ENCODE measurements at regions not wholly inside any gene's neighbourhood (a gene's known extent, or its start where the extent isn't known, plus 50 kb on each side); places are given as distances from the start of the nearest gene placed in this dataset.
"Not testable (repeated sequence)": the region's sequence is repeated elsewhere in the genome, so short reads cannot be mapped to it uniquely, and the experiment has no call there.

- H3K9ac ChIP-seq; H3K4me3 ChIP-seq (IDR thresholded peaks at IDR 0.05; ENCODE audit: insufficient read depth, low read depth, low read length); H3K36me3 ChIP-seq (ENCODE audit: insufficient read depth); H3K79me2 ChIP-seq (ENCODE audit: insufficient read depth, low read depth); H3K27ac ChIP-seq; H2AFZ ChIP-seq (ENCODE audit: low read depth); H3K4me2 ChIP-seq; H3K4me1 ChIP-seq (ENCODE audit: low read depth, poor library complexity, severe bottlenecking); H3K27me3 ChIP-seq (ENCODE audit: insufficient read depth, low read depth); H4K20me1 ChIP-seq (ENCODE audit: insufficient read depth): not testable (repeated sequence)
These were observed 53.4 kb upstream of the MED14 start for GRCh38 chrX:40788698-40789097.

GRCh38 chrX:40792433-40792832, 57.1 kb upstream of the MED14 start:
- no peaks in the 10 kb centered on the region for H3K27me3 ChIP-seq (ENCODE audit: insufficient read depth, low read depth)
- no peak overlapping the region for H2AFZ ChIP-seq (ENCODE audit: low read depth)
- H3K4me3 ChIP-seq (IDR thresholded peaks at IDR 0.05; ENCODE audit: insufficient read depth, low read depth, low read length) = no peak overlapping the region
- H3K36me3 ChIP-seq (ENCODE audit: insufficient read depth) = no peaks in the 10 kb centered on the region
- no peak overlapping the region for H3K27ac ChIP-seq
- no peak for TF ChIP-seq CTCF (conservative IDR thresholded peaks at IDR 0.05; ENCODE audit: low read depth, low read length)
- H3K4me1 ChIP-seq (ENCODE audit: low read depth, poor library complexity, severe bottlenecking) = peaks cover 9% of the 10 kb centered on the region
- no peaks in the 10 kb centered on the region for H3K79me2 ChIP-seq (ENCODE audit: insufficient read depth, low read depth)
- no peak overlapping the region for H3K4me2 ChIP-seq
- H3K9ac ChIP-seq = no peak overlapping the region
- no peaks in the 10 kb centered on the region for H4K20me1 ChIP-seq (ENCODE audit: insufficient read depth)

GRCh38 chrX:40794829-40795130, 59.4 kb upstream of the MED14 start:
- H3K4me1 ChIP-seq (ENCODE audit: low read depth, poor library complexity, severe bottlenecking); H3K27ac ChIP-seq: not testable (repeated sequence)

GRCh38 chrX:40799745-40800144, 64.4 kb upstream of the MED14 start:
- not testable (repeated sequence) for H4K20me1 ChIP-seq (ENCODE audit: insufficient read depth); H3K4me3 ChIP-seq (IDR thresholded peaks at IDR 0.05; ENCODE audit: insufficient read depth, low read depth, low read length); H2AFZ ChIP-seq (ENCODE audit: low read depth); H3K4me1 ChIP-seq (ENCODE audit: low read depth, poor library complexity, severe bottlenecking); H3K9ac ChIP-seq; H3K36me3 ChIP-seq (ENCODE audit: insufficient read depth); H3K27me3 ChIP-seq (ENCODE audit: insufficient read depth, low read depth); H3K4me2 ChIP-seq; H3K79me2 ChIP-seq (ENCODE audit: insufficient read depth, low read depth); H3K27ac ChIP-seq

More at GRCh38 chrX:40794829-40795130, 59.4 kb upstream of the MED14 start:
- not testable (repeated sequence) for H3K4me3 ChIP-seq (IDR thresholded peaks at IDR 0.05; ENCODE audit: insufficient read depth, low read depth, low read length); H3K36me3 ChIP-seq (ENCODE audit: insufficient read depth); H3K4me2 ChIP-seq; H3K27me3 ChIP-seq (ENCODE audit: insufficient read depth, low read depth); H3K9ac ChIP-seq; H4K20me1 ChIP-seq (ENCODE audit: insufficient read depth); H3K79me2 ChIP-seq (ENCODE audit: insufficient read depth, low read depth)
- H2AFZ ChIP-seq (ENCODE audit: low read depth) = peak overlapping the region; percentile 50; the same call in 1 of the 2 replicates

GRCh38 chrX:40805404-40805803, 70.1 kb upstream of the MED14 start:
- Histone ChIP-seq H4K20me1 (ENCODE audit: insufficient read depth) (no peaks in the 10 kb centered on the region), H3K27me3 (ENCODE audit: insufficient read depth, low read depth) (no peaks in the 10 kb centered on the region), H3K27ac (no peak overlapping the region), H3K4me3 (IDR thresholded peaks at IDR 0.05; ENCODE audit: insufficient read depth, low read depth, low read length) (no peak overlapping the region), H2AFZ (ENCODE audit: low read depth) (no peak overlapping the region), H3K4me2 (no peak overlapping the region), H3K79me2 (ENCODE audit: insufficient read depth, low read depth) (no peaks in the 10 kb centered on the region), H3K4me1 (ENCODE audit: low read depth, poor library complexity, severe bottlenecking) (no peaks in the 10 kb centered on the region), H3K36me3 (ENCODE audit: insufficient read depth) (no peaks in the 10 kb centered on the region), H3K9ac (no peak overlapping the region)
- no peak for TF ChIP-seq CTCF (conservative IDR thresholded peaks at IDR 0.05; ENCODE audit: low read depth, low read length)

- no peak overlapping the region for H3K4me3 ChIP-seq (IDR thresholded peaks at IDR 0.05; ENCODE audit: insufficient read depth, low read depth, low read length)
- H4K20me1 ChIP-seq (ENCODE audit: insufficient read depth) = no peaks in the 10 kb centered on the region
- no peaks in the 10 kb centered on the region for H3K36me3 ChIP-seq (ENCODE audit: insufficient read depth)
- no peaks in the 10 kb centered on the region for H3K4me1 ChIP-seq (ENCODE audit: low read depth, poor library complexity, severe bottlenecking)
- H3K9ac ChIP-seq = no peak overlapping the region
- no peaks in the 10 kb centered on the region for H3K79me2 ChIP-seq (ENCODE audit: insufficient read depth, low read depth)
- no peak for TF ChIP-seq CTCF (conservative IDR thresholded peaks at IDR 0.05; ENCODE audit: low read depth, low read length)
- H2AFZ ChIP-seq (ENCODE audit: low read depth) = no peak overlapping the region
- no peaks in the 10 kb centered on the region for H3K27me3 ChIP-seq (ENCODE audit: insufficient read depth, low read depth)
- H3K27ac ChIP-seq = no peak overlapping the region
- no peak overlapping the region for H3K4me2 ChIP-seq
These were observed 71.3 kb upstream of the MED14 start for GRCh38 chrX:40806513-40807220.
